Testis (tissue), 2 donors: ENCODE measurements at regions not wholly inside any gene's neighbourhood (a gene's known extent, or its start where the extent isn't known, plus 50 kb on each side); places are given as distances from the start of the nearest gene placed in this dataset.
"Not testable (repeated sequence)": the region's sequence is repeated elsewhere in the genome, so short reads cannot be mapped to it uniquely, and the experiment has no call there.

Experiments used
- DNase-seq: peaks from one replicate; pipeline ENCODE4 v3.0.0-alpha.2; 2019
- H3K27ac ChIP-seq, 2 donors: fragments of 200-600 bp; sonication (generic); one replicate each; pipeline ENCODE4 v1.5.1; 2019
- H3K27me3 ChIP-seq: fragments of 200-600 bp; sonication (generic); one replicate; pipeline ENCODE4 v1.5.1; 2019
- H3K36me3 ChIP-seq: fragments of 200-600 bp; sonication (generic); one replicate; pipeline ENCODE4 v1.5.1; 2017; ENCODE audit warnings: low read depth; ENCODE audit errors: missing control alignments
- H3K4me1 ChIP-seq: fragments of 200-600 bp; sonication (generic); one replicate; pipeline ENCODE4 v1.5.1; 2019
- H3K4me3 ChIP-seq, 2 donors: fragments of 200-600 bp; sonication (generic); one replicate each; pipeline ENCODE4 v1.5.1; 2017 to 2019
- H3K9me3 ChIP-seq: fragments of 200-600 bp; sonication (generic); one replicate; pipeline ENCODE4 v1.5.1; 2017
- POLR2A ChIP-seq: fragments of 450-650 bp; IDR thresholded peaks from one replicate; pipeline ENCODE4 v1.6.1; 2017; ENCODE audit warnings: antibody characterized with exemption, mild to moderate bottlenecking, moderate library complexity
- WGBS, 2 donors: methylation state at CpG; one replicate each; pipeline ENCODE4 v1.1.5; 2018; 5-methylcytosine and 5-hydroxymethylcytosine counted together
- intact Hi-C: fragments of 100-400 bp; cut with DNase I; formaldehyde crosslinking; loops from one replicate; pipeline ENCODE4 v1.15.1; 2023; ENCODE audit warnings: low total_unique reads
- TF ChIP-seq, protein P1 (sequence below), 3 experiments: fragments of 450-650 bp in 2 of 3; fragments of 200-600 bp in 1 of 3; sonication (generic) in 1 of 3; IDR thresholded peaks; one replicate each; pipeline ENCODE4 v1.5.1; 2016 to 2019; ENCODE audit warnings: antibody characterized with exemption in 3 of 3, mild to moderate bottlenecking in 2 of 3, moderate library complexity in 1 of 3

DNA sequence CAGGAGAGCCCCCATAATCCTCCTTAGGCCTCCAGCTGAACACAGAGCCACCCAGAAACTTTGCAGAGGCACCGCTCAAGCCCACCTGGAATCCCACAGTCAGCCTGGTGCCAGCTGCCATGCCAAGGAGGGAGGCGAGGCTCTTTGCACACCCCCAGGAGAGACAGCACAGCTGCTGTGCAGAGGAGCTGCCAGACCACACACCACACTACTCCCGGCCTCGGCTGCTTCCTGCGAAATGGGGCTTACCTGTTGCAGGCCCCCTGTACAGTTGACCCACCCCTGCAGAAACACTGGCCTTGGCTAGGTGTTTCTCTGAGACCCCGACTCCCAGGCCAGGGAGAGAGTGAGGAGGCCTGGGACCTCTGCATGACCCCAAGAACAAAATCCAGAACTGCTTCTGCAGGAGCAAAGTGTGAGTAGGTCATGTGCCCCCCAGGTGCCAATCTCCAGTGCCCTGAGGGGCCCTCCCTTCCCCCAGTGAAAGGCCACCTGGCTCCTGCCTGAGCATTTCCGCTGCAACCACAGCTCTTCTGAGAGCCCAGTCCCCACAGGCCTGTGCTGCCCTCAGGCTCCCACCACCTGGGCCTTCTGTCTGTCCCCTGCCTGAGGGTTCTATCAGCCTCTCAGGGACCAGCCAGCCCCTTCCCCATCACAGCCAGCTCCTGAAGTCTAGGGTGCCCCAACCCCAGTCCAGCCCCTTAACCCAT, 580.4 kb downstream of the UQCRFS1 start:
- Histone ChIP-seq H3K27me3 (no peaks in the 10 kb centered on the region), H3K27ac (no peak overlapping the region), H3K4me3 (no peak overlapping the region), H3K36me3 (no peaks in the 10 kb centered on the region), H3K9me3 (no peaks in the 10 kb centered on the region), H3K4me1 (no peaks in the 10 kb centered on the region)
- intact Hi-C loops = no loop called here
- 52 to 64% methylated on average over 3 to 7 of the region's 7 CpGs for WGBS, 2 donors
- no peak for DNase-seq
- no peak for TF ChIP-seq POLR2A
- TF ChIP-seq, protein P1, sequence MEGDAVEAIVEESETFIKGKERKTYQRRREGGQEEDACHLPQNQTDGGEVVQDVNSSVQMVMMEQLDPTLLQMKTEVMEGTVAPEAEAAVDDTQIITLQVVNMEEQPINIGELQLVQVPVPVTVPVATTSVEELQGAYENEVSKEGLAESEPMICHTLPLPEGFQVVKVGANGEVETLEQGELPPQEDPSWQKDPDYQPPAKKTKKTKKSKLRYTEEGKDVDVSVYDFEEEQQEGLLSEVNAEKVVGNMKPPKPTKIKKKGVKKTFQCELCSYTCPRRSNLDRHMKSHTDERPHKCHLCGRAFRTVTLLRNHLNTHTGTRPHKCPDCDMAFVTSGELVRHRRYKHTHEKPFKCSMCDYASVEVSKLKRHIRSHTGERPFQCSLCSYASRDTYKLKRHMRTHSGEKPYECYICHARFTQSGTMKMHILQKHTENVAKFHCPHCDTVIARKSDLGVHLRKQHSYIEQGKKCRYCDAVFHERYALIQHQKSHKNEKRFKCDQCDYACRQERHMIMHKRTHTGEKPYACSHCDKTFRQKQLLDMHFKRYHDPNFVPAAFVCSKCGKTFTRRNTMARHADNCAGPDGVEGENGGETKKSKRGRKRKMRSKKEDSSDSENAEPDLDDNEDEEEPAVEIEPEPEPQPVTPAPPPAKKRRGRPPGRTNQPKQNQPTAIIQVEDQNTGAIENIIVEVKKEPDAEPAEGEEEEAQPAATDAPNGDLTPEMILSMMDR (IDR thresholded peaks at IDR 0.05) = no peak

GRCh38 chr19:28631961-28632360, 581.0 kb downstream of the UQCRFS1 start:
- Histone ChIP-seq H3K27ac (no peak overlapping the region), H3K4me3 (no peak overlapping the region), H3K36me3 (no peaks in the 10 kb centered on the region), H3K4me1 (no peaks in the 10 kb centered on the region), H3K9me3 (no peaks in the 10 kb centered on the region), H3K27me3 (no peaks in the 10 kb centered on the region)
- no peak for DNase-seq
- WGBS, 2 donors = 85 to 86% methylated on average over 6 of the region's 6 CpGs
- intact Hi-C loops = no loop called here
- TF ChIP-seq POLR2A = no peak
- TF ChIP-seq, protein P1 (IDR thresholded peaks at IDR 0.05) = no peak

DNA sequence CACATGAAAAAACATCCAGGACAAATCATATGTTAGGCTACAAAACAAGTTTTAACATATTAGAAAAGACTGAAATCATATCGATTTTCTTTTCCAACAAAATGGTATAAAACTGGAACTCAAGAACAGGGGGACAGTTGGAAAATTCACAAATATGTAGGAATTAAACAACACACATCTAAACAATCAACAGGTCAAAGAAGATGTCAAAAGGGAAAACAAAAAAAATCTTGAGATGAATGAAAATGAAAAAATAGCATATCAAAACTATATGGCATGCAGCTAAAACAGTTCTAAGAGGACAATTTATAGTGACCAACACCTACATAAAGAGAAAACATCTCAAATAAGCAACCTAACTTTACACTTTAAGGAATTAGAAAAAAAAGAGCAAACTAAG, 585.3 kb downstream of the UQCRFS1 start:
- no peak overlapping the region for H3K27ac ChIP-seq
- intact Hi-C loops = no loop called here
- H3K9me3 ChIP-seq = no peaks in the 10 kb centered on the region
- H3K4me3 ChIP-seq = no peak overlapping the region
- 92 to 96% methylated on average over 1 of the region's 1 CpG for WGBS, 2 donors
- H3K36me3 ChIP-seq = no peaks in the 10 kb centered on the region
- no peak for TF ChIP-seq POLR2A
- TF ChIP-seq, protein P1 (IDR thresholded peaks at IDR 0.05) = no peak
- H3K27me3 ChIP-seq = no peaks in the 10 kb centered on the region
- H3K4me1 ChIP-seq = no peaks in the 10 kb centered on the region
- no peak for DNase-seq

DNA sequence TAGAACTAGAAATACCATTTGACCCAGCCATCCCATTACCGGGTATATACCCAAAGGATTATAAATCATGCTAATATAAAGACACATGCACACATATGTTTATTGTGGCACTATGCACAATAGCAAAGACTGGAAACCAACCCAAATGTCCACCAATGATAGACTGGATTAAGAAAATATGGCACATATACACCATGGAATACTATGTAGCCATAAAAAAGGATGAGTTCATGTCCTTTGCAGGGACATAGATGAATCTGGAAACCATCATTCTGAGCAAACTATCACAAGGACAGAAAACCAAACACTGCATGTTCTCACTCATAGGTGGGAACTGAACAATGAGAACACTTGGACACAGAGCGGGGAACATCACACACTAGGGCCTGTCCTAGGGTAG, 586.5 kb downstream of the UQCRFS1 start:
- H3K4me3 ChIP-seq, H3K4me1 ChIP-seq, intact Hi-C loops, DNase-seq, H3K9me3 ChIP-seq, H3K27me3 ChIP-seq, H3K27ac ChIP-seq, H3K36me3 ChIP-seq: not testable (repeated sequence)
- 93 to 95% methylated on average over 2 of the region's 2 CpGs for WGBS, 2 donors

GRCh38 chr19:28619816-28620429, 593.0 kb downstream of the UQCRFS1 start:
- WGBS, 2 donors = 84 to 87% methylated on average over 5 of the region's 5 CpGs
- no peaks in the 10 kb centered on the region for H3K4me1 ChIP-seq
- no peak for DNase-seq
- TF ChIP-seq, protein P1 (IDR thresholded peaks at IDR 0.05) = no peak
- no peak for TF ChIP-seq POLR2A
- intact Hi-C loops = no loop called here
- H3K27me3 ChIP-seq = no peaks in the 10 kb centered on the region
- H3K4me3 ChIP-seq = no peak overlapping the region
- H3K27ac ChIP-seq = no peak overlapping the region
- no peaks in the 10 kb centered on the region for H3K9me3 ChIP-seq
- no peaks in the 10 kb centered on the region for H3K36me3 ChIP-seq
